ENCODE measurements at regions not wholly inside any gene's neighbourhood (a gene's known extent, or its start where the extent isn't known, plus 50 kb on each side); places are given as distances from the start of the nearest gene placed in this dataset.

- Histone ChIP-seq H3K27ac (peak overlapping the region; percentile 54 to 89 (median 80)), H3K9me3 (no peaks in the 10 kb centered on the region), H3K4me1 (peaks cover 34 to 73% (median 50%) of the 10 kb centered on the region in 3 donors), H3K27me3 (no peaks in the 10 kb centered on the region), H3K36me3 (no peaks in the 10 kb centered on the region), H3K4me3 (no peak overlapping the region)
- 38 to 60% methylated on average over 7 to 9 of the region's 9 CpGs for WGBS, 2 donors
- intact Hi-C loops (cut with DNase I): loop anchor here (10.0 kb wide), 1 partner anchor 240 kb away; no protein-coding TSS in a partner anchor
- TF ChIP-seq, protein P1, sequence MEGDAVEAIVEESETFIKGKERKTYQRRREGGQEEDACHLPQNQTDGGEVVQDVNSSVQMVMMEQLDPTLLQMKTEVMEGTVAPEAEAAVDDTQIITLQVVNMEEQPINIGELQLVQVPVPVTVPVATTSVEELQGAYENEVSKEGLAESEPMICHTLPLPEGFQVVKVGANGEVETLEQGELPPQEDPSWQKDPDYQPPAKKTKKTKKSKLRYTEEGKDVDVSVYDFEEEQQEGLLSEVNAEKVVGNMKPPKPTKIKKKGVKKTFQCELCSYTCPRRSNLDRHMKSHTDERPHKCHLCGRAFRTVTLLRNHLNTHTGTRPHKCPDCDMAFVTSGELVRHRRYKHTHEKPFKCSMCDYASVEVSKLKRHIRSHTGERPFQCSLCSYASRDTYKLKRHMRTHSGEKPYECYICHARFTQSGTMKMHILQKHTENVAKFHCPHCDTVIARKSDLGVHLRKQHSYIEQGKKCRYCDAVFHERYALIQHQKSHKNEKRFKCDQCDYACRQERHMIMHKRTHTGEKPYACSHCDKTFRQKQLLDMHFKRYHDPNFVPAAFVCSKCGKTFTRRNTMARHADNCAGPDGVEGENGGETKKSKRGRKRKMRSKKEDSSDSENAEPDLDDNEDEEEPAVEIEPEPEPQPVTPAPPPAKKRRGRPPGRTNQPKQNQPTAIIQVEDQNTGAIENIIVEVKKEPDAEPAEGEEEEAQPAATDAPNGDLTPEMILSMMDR (IDR thresholded peaks at IDR 0.05): no peak
- no peak for TF ChIP-seq POLR2A (IDR thresholded peaks at IDR 0.05)
- no peak for DNase-seq
Observed at GRCh38 chr9:107734256-107735013, 244.9 kb upstream of the KLF4 start.

DNA sequence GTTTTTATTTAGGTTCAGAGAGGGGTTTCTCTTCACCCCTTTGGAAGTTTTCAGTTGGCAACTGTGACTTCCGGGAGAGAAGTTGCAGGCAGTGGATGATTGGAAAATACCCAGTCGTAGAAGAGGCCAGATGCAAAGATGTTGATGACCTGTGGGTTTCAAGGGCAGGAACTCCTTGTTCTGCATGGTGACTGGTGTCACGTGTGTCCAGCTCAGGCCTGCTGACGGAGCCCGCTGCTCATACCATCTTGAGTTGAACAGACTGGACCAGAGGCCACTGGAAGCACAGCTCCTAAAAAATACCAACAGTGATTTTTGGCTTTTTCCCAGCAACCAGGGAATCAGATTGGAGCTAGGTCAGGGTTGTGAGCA lies 243.9 kb upstream of the KLF4 start:
- Histone ChIP-seq H3K27ac (peak overlapping the region; percentile 69 to 89 (median 85)), H3K27me3 (no peaks in the 10 kb centered on the region), H3K36me3 (no peaks in the 10 kb centered on the region), H3K4me1 (peaks cover 25 to 64% (median 40%) of the 10 kb centered on the region in 3 donors), H3K4me3 (peak overlapping the region in 3 of 4 donors; percentile 10 to 46 (median 20)), H3K9me3 (no peaks in the 10 kb centered on the region)
- no peak for DNase-seq
- 37 to 39% methylated on average over 4 of the region's 5 CpGs for WGBS, 2 donors
- TF ChIP-seq, protein P1 (IDR thresholded peaks at IDR 0.05): no peak
- intact Hi-C loops (cut with DNase I): loop anchor here (10.0 kb wide), 1 partner anchor 239 kb away; no protein-coding TSS in a partner anchor

DNA sequence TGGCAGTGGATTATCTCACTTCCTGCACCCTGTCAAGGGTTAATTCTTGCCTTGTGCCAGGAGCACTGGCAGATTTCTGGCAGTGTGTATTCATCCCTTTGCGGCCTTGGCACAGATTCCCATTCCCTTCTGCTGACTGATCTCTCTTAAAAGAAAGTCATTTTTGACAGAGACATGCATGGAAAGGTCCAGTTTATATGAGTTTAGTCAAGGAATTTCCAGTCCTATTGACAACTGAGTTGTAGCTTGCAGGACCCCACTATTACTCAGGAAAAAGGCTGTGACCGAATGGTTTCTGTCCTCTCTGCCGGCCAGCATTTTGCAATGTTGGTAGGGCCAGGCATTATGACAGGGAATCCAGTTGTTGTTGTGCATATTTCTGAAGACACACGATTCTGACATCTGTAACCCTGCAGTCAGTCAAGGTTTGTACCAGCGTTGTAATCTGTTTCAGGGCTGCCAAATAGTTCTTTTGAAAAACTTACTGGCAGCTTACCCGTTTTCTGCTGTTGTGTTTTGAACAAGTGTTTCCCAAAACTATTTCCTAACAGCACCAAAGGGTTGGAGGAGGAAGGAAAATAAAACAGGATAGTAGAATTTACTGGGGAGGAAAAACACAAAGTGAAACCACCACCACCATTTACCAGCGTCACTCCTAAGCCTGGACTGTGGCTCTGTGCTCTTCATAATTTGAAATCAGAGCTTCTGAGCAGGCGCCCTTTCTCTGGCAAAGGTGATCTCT lies 243.4 kb upstream of the KLF4 start:
- WGBS, 2 donors: 19 to 28% methylated on average over 7 to 8 of the region's 8 CpGs

DNA sequence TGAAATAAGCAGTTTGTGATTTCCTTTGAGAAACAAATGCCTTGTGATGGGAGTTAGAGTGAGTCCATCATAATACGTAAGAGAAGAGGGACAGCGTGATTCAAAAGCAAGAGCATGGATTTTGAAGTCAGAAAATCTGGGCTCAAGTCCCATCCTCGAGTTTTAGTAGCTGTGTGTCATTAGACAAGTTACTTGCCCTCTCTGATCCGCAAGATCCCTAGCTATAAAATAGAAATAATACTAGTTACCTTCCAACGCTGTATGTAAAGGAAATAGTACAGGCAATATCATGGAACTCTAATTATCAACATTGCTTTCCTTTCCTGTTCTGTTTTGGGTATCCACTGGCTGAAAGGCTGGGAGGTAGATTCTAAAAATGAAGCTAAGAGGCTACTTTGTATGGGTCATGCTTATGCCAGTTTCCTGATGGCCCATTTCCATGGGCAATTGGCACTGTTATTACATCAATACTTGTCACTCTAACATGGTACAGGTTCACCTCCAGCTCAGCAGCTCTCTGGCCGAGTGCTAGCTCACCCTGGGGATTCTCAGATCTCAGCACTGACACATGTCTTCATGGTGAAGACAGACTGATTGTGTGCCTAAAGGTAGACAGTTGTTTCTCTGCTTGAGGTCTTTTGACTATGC lies 241.7 kb upstream of the KLF4 start:
- TF ChIP-seq, protein P1 (IDR thresholded peaks at IDR 0.05): no peak
- TF ChIP-seq POLR2A (IDR thresholded peaks at IDR 0.05): no peak
- no peak overlapping the region for H3K27ac ChIP-seq
- DNase-seq: no peak
- H3K36me3 ChIP-seq: no peaks in the 10 kb centered on the region
- H3K9me3 ChIP-seq: no peaks in the 10 kb centered on the region
- intact Hi-C loops (cut with DNase I): loop anchor here (10.0 kb wide), 1 partner anchor 236 kb away; no protein-coding TSS in a partner anchor
- H3K4me1 ChIP-seq: peaks cover 13 to 41% (median 27%) of the 10 kb centered on the region in 3 donors
- no peaks in the 10 kb centered on the region for H3K27me3 ChIP-seq
- WGBS, 2 donors: 81 to 90% methylated on average over 6 of the region's 6 CpGs
- no peak overlapping the region for H3K4me3 ChIP-seq

More for the DNA sequence above, 243.4 kb upstream of the KLF4 start:
- no peaks in the 10 kb centered on the region for H3K27me3 ChIP-seq
- intact Hi-C loops (cut with DNase I): loop anchor here (10.0 kb wide), 1 partner anchor 238 kb away; no protein-coding TSS in a partner anchor
- DNase-seq: no peak
- no peaks in the 10 kb centered on the region for H3K9me3 ChIP-seq
- no peaks in the 10 kb centered on the region for H3K36me3 ChIP-seq
- peak overlapping the region; percentile 69 to 89 (median 85) for H3K27ac ChIP-seq
- no peak for TF ChIP-seq POLR2A (IDR thresholded peaks at IDR 0.05)
- TF ChIP-seq, protein P1 (IDR thresholded peaks at IDR 0.05): no peak
- H3K4me3 ChIP-seq: peak overlapping the region in 3 of 4 donors; percentile 10 to 46 (median 20)
- H3K4me1 ChIP-seq: peaks cover 21 to 59% (median 35%) of the 10 kb centered on the region in 3 donors
